ENCODE measurements at regions not wholly inside any gene's neighbourhood (a gene's known extent, or its start where the extent isn't known, plus 50 kb on each side); places are given as distances from the start of the nearest gene placed in this dataset.

DNA sequence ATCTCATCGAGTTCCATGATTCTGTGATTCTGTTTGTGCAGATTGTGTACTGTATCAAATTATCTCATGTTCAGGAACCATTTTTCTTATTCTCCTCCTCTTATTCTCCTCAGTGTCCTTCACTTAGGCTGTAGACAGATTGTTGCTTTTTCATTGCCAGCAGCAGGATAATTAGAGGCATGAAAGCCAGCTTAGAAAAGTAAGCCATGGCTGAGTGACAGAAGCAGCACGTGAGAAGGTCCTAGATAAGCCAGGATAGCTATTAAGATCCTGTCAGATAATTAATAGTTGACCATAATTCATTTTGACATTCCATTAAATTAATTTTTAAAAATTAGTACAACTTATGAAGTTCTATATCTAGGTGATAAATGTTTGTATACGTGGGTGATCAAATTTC lies 60.8 kb upstream of the PRKACB start:
- no peak for DNase-seq
- peaks cover 12% of the 10 kb centered on the region for H3K4me1 Mint-ChIP-seq (ENCODE audit: low read depth)
- no peak overlapping the region for H3K4me3 Mint-ChIP-seq
- H3K27ac Mint-ChIP-seq: no peak overlapping the region
- no peaks in the 10 kb centered on the region for H3K9me3 Mint-ChIP-seq
- H3K27me3 Mint-ChIP-seq (ENCODE audit: insufficient read depth): no peaks in the 10 kb centered on the region; the same call in none of the 2 replicates
- no peaks in the 10 kb centered on the region for H3K36me3 Mint-ChIP-seq (ENCODE audit: low read depth)
- TF ChIP-seq, protein P1, sequence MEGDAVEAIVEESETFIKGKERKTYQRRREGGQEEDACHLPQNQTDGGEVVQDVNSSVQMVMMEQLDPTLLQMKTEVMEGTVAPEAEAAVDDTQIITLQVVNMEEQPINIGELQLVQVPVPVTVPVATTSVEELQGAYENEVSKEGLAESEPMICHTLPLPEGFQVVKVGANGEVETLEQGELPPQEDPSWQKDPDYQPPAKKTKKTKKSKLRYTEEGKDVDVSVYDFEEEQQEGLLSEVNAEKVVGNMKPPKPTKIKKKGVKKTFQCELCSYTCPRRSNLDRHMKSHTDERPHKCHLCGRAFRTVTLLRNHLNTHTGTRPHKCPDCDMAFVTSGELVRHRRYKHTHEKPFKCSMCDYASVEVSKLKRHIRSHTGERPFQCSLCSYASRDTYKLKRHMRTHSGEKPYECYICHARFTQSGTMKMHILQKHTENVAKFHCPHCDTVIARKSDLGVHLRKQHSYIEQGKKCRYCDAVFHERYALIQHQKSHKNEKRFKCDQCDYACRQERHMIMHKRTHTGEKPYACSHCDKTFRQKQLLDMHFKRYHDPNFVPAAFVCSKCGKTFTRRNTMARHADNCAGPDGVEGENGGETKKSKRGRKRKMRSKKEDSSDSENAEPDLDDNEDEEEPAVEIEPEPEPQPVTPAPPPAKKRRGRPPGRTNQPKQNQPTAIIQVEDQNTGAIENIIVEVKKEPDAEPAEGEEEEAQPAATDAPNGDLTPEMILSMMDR (IDR thresholded peaks at IDR 0.05): no peak

DNA sequence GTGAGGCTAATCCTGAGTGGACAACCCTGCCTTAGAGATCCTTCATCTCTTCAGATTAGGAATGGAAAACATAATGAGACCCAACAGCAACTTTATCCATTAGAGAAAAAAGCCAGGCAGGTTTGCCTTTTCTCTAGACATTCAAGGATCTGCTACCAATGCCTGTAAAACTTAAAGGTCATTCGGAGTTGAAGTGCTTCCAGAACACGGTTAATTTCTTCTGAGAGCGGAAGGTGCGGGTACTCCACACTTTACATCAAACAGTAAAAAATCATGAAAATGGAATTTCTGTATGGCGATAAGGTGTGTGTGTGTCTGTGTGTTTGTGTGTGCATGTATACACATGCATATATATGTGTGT lies 65.2 kb upstream of the PRKACB start:
- H3K36me3 Mint-ChIP-seq (ENCODE audit: low read depth): no peaks in the 10 kb centered on the region
- no peak for DNase-seq
- no peaks in the 10 kb centered on the region for H3K9me3 Mint-ChIP-seq
- peaks cover 25% of the 10 kb centered on the region for H3K4me1 Mint-ChIP-seq (ENCODE audit: low read depth)
- peak overlapping the region; percentile 90 for H3K27ac Mint-ChIP-seq
- TF ChIP-seq, protein P1 (IDR thresholded peaks at IDR 0.05): no peak
- H3K27me3 Mint-ChIP-seq (ENCODE audit: insufficient read depth): no peaks in the 10 kb centered on the region
- H3K4me3 Mint-ChIP-seq: peak overlapping the region; percentile 91

DNA sequence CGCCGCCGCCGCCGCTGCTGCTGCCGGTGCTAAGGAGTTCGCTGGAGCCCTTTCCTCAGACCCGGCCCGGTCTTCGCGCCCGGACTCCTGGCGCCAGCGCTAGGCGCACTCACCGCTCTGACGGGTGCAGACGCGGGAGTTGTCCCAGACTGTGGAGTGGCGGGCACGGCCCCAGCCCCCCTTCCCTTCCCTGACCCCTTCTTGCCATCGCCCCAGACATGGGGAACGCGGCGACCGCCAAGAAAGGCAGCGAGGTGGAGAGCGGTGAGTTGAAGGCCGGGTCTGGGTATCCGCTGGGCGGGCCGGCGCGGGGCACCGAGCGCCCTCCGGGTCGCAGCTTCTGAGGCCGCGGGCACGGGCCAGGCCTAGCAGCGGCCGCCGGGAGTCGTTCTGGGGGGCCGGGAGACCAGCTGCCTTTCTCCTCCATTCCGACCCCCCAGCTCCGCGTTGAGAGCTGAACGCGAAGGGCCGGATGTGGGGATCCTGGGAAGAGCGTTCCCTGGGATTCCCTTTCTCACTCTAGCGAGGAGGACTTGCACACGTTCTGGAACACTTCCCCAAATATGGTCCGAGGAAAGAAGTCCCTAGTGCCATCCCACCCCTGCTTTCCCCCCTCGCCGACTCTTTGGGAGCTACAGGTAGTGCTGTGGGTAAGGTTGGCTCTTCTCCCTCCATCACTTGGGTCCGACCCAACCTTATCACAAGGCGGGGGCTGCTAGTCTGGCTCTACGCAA lies 65.8 kb upstream of the PRKACB start:
- H3K4me1 Mint-ChIP-seq (ENCODE audit: low read depth): peaks cover 29% of the 10 kb centered on the region
- TF ChIP-seq, protein P1 (IDR thresholded peaks at IDR 0.05): no peak
- peak overlapping the region; percentile 91 for H3K4me3 Mint-ChIP-seq
- peak; percentile 6 for DNase-seq
- no peaks in the 10 kb centered on the region for H3K36me3 Mint-ChIP-seq (ENCODE audit: low read depth)
- H3K9me3 Mint-ChIP-seq: no peaks in the 10 kb centered on the region
- H3K27me3 Mint-ChIP-seq (ENCODE audit: insufficient read depth): no peaks in the 10 kb centered on the region
- H3K27ac Mint-ChIP-seq: peak overlapping the region; percentile 90

DNA sequence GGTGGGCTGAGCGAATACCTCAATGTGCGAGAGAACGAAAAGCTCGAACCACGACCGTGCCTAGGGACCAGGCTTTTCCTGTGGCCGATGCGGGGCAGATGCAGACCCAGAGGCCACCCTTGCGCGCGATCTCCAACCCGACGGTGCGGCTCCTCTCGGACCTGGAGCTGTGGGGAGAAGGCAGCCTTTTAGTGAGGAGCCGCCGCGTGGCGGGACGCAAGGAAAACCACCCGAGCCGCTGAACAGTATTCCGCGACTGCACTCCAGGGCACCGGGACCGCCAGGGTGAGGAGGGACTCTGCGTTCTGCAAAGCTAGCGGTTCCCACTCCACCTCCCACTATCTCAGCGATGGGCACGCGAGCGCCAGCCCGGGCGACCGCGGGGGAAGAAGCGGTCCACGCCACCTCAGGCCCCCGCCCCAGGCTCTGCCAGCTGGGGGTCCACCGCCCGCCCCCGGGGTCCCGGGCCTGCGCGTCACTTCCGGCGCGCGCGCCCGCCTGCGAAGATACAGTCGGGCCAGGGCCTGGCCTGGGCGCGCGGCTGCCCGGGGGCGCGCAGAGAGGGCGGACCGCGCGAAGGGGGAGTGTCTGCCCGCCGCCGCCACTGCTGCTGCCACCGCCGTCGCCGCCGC lies 66.5 kb upstream of the PRKACB start:
- H3K9me3 Mint-ChIP-seq: no peaks in the 10 kb centered on the region
- H3K4me1 Mint-ChIP-seq (ENCODE audit: low read depth): peaks cover 32% of the 10 kb centered on the region
- H3K4me3 Mint-ChIP-seq: peak overlapping the region; percentile 94
- no peaks in the 10 kb centered on the region for H3K27me3 Mint-ChIP-seq (ENCODE audit: insufficient read depth)
- DNase-seq: peak; percentile 54
- H3K36me3 Mint-ChIP-seq (ENCODE audit: low read depth): no peaks in the 10 kb centered on the region
- TF ChIP-seq, protein P1 (IDR thresholded peaks at IDR 0.05): no peak; the same call in 1 of the 2 replicates
- H3K27ac Mint-ChIP-seq: peak overlapping the region; percentile 94

DNA sequence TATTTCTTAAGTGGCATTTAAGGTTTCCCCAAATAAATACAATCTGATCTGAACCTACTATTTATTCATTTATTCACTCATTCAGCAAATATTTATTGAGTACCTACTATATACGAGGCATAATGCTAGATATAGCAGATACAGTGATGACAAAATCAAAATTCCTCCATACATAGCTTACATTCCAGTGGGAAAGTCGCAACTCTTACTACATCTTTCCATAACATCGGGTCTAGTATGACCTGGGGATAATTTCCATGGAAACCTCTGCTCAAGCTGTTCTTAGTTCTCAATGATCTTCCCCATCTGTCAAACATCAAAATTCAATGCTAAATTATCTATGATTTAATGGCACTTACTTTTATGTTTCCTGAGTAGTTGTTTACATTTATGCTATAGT lies 70.8 kb upstream of the PRKACB start:
- no peak overlapping the region for H3K27ac Mint-ChIP-seq
- H3K36me3 Mint-ChIP-seq (ENCODE audit: low read depth): peaks cover 12% of the 10 kb centered on the region
- peaks cover 26% of the 10 kb centered on the region for H3K9me3 Mint-ChIP-seq
- peak; percentile 12 for DNase-seq
- peaks cover 21% of the 10 kb centered on the region for H3K4me1 Mint-ChIP-seq (ENCODE audit: low read depth)
- no peaks in the 10 kb centered on the region for H3K27me3 Mint-ChIP-seq (ENCODE audit: insufficient read depth)
- TF ChIP-seq, protein P1 (IDR thresholded peaks at IDR 0.05): no peak
- H3K4me3 Mint-ChIP-seq: no peak overlapping the region

Measured in HFFc6 (cell line).